Caco-2 (cell line): ENCODE measurements at regions not wholly inside any gene's neighbourhood (a gene's known extent, or its start where the extent isn't known, plus 50 kb on each side); places are given as distances from the start of the nearest gene placed in this dataset.

Source experiments
- BruUV-seq: library from RNA; stranded (reverse); fragments of 400-500 nt; replicated peaks from 2 replicates; lab custom pipeline; 2021; lab: Mats Ljungman, UMichigan
- CTCF ChIA-PET: fragments of 300-600 bp; sonication (Branson Sonifier 250); formaldehyde crosslinking; loops from one replicate; lab custom pipeline; 2022; ENCODE audit warnings: antibody characterized with exemption; lab: Charles Lee
- POLR2A ChIA-PET: fragments of 300-600 bp; sonication (Branson Sonifier 250); formaldehyde crosslinking; loops from one replicate; lab custom pipeline; 2022; ENCODE audit warnings: antibody characterized with exemption; lab: Charles Lee
- DNase-seq, 2 experiments: peaks; one replicate each; pipeline versions ENCODE4 v3.0.0 to v3.0.0-alpha.2; 2020 to 2022
- H3K27me3 ChIP-seq: replicated peaks from 2 replicates; pipeline ENCODE4 v1.6.0; 2011; ENCODE audit warnings: low read length; ENCODE audit not compliant: control insufficient read depth, insufficient read depth
- H3K36me3 ChIP-seq: 2 replicates; pipeline ENCODE4 v1.5.1; 2011; ENCODE audit warnings: low read length; ENCODE audit not compliant: control insufficient read depth, insufficient read depth
- H3K4me1 ChIP-seq: fragments of 250-450 bp; sonication (Bioruptor Pico); 2 replicates; pipeline ENCODE4 v1.5.1; 2020; ENCODE audit warnings: mild to moderate bottlenecking
- H3K4me3 ChIP-seq: 2 replicates; pipeline ENCODE4 v1.5.1; 2011; ENCODE audit warnings: low read depth, mild to moderate bottlenecking, control low read depth, low read length
- H3K9me3 ChIP-seq: fragments of 250-450 bp; sonication (Bioruptor Pico); 2 replicates; pipeline ENCODE4 v1.5.1; 2020; ENCODE audit warnings: mild to moderate bottlenecking, moderate library complexity
- H3K27ac Mint-ChIP-seq: one replicate; pipeline ENCODE4 v1.8.0; 2022; ENCODE audit warnings: mixed read lengths; ENCODE audit not compliant: unreplicated experiment
- H3K27me3 Mint-ChIP-seq: one replicate; pipeline ENCODE4 v1.8.0; 2022; ENCODE audit warnings: mixed read lengths; ENCODE audit not compliant: insufficient read depth, unreplicated experiment
- H3K36me3 Mint-ChIP-seq: one replicate; pipeline ENCODE4 v1.8.0; 2022; ENCODE audit warnings: mild to moderate bottlenecking, mixed read lengths; ENCODE audit not compliant: insufficient read depth, unreplicated experiment
- H3K4me1 Mint-ChIP-seq: one replicate; pipeline ENCODE4 v1.8.0; 2022; ENCODE audit warnings: low read depth, mixed read lengths; ENCODE audit not compliant: unreplicated experiment
- H3K4me3 Mint-ChIP-seq: one replicate; pipeline ENCODE4 v1.8.0; 2022; ENCODE audit warnings: mild to moderate bottlenecking, moderate library complexity, mixed read lengths; ENCODE audit not compliant: unreplicated experiment
- H3K9me3 Mint-ChIP-seq: one replicate; pipeline ENCODE4 v1.8.0; 2022; ENCODE audit warnings: mixed read lengths; ENCODE audit not compliant: unreplicated experiment
- intact Hi-C: fragments of 100-400 bp; cut with micrococcal nuclease; formaldehyde crosslinking; loops from one replicate; pipeline ENCODE4 v1.10.0; 2022; ENCODE audit not compliant: unreplicated experiment
- TF ChIP-seq, protein P1 (sequence below), 2 experiments: fragments of 200-600 bp in 1 of 2; IDR thresholded peaks; 1 replicate in 1 of 2; 2 replicates in 1 of 2; pipeline versions ENCODE4 v1.5.1 to v1.8.0; 2011 to 2022; ENCODE audit warnings: antibody characterized with exemption in 1 of 2, control low read depth in 1 of 2, inconsistent platforms in 1 of 2, low read depth in 1 of 2, low read length in 1 of 2, mild to moderate bottlenecking in 1 of 2, moderate library complexity in 1 of 2; ENCODE audit not compliant: insufficient read depth in 1 of 2, severe bottlenecking in 1 of 2, unreplicated experiment in 1 of 2

DNA sequence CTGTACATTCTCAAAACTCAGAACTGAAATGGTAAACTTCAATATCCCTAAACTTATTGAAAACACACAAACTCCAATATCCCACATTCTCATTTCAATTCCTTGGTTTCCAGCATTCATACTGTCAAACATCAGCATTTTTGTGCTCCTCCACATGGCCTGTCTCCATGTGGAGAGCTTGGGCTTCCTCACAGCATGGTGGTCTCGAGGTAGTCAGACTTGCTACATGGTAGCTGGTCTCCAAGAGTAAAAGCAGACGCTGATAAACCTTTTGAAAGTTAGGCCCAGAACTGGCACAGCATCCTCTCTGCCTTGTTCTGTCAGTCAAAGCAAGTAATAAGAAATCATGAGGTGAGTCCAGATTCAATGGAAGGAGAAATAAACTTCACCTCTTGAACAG is 70.5 kb downstream of the VCPKMT start:
- Histone ChIP-seq H3K36me3 (no peaks in the 10 kb centered on the region), H3K4me3 (no peak overlapping the region), H3K27me3 (no peaks in the 10 kb centered on the region), H3K4me1 (peaks cover 52% of the 10 kb centered on the region), H3K9me3 (no peaks in the 10 kb centered on the region)
- Mint-ChIP-seq H3K4me1 (peaks cover 31% of the 10 kb centered on the region), H3K9me3 (no peaks in the 10 kb centered on the region), H3K4me3 (no peak overlapping the region), H3K27me3 (no peaks in the 10 kb centered on the region), H3K27ac (peak overlapping the region; percentile 36), H3K36me3 (peaks cover 4% of the 10 kb centered on the region)
- ChIA-PET POLR2A (no interaction called here), CTCF (no interaction called here)
- DNase-seq, result no peak
- intact Hi-C loops, result loop anchor here (2.0 kb wide), 1 partner anchor 47 kb away; no protein-coding TSS in a partner anchor
- no TSS peak for BruUV-seq
- TF ChIP-seq, protein P1, sequence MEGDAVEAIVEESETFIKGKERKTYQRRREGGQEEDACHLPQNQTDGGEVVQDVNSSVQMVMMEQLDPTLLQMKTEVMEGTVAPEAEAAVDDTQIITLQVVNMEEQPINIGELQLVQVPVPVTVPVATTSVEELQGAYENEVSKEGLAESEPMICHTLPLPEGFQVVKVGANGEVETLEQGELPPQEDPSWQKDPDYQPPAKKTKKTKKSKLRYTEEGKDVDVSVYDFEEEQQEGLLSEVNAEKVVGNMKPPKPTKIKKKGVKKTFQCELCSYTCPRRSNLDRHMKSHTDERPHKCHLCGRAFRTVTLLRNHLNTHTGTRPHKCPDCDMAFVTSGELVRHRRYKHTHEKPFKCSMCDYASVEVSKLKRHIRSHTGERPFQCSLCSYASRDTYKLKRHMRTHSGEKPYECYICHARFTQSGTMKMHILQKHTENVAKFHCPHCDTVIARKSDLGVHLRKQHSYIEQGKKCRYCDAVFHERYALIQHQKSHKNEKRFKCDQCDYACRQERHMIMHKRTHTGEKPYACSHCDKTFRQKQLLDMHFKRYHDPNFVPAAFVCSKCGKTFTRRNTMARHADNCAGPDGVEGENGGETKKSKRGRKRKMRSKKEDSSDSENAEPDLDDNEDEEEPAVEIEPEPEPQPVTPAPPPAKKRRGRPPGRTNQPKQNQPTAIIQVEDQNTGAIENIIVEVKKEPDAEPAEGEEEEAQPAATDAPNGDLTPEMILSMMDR (IDR thresholded peaks at IDR 0.05; ENCODE audit: insufficient read depth in 1 of 2, low read depth in 1 of 2, low read length in 1 of 2, severe bottlenecking in 1 of 2, unreplicated experiment in 1 of 2), result no peak

- Histone ChIP-seq H3K36me3 (no peaks in the 10 kb centered on the region), H3K4me3 (no peak overlapping the region), H3K9me3 (no peaks in the 10 kb centered on the region), H3K27me3 (no peaks in the 10 kb centered on the region), H3K4me1 (peaks cover 46% of the 10 kb centered on the region)
- TF ChIP-seq, protein P1 (IDR thresholded peaks at IDR 0.05; ENCODE audit: insufficient read depth in 1 of 2, low read depth in 1 of 2, low read length in 1 of 2, severe bottlenecking in 1 of 2, unreplicated experiment in 1 of 2), result no peak
- Mint-ChIP-seq H3K9me3 (no peaks in the 10 kb centered on the region), H3K36me3 (peaks cover 4% of the 10 kb centered on the region), H3K27ac (peak overlapping the region; percentile 87), H3K27me3 (no peaks in the 10 kb centered on the region), H3K4me1 (peaks cover 31% of the 10 kb centered on the region), H3K4me3 (peak overlapping the region; percentile 34)
- BruUV-seq, result no TSS peak
- ChIA-PET POLR2A (no interaction called here), CTCF (interaction anchor here (0.6 to 1.5 kb wide), 4 partner anchors 11 to 195 kb away, joined by 3 to 7 read pairs (median 4); partner anchors contain the start of gene NEMF)
- peak; percentile 74 to 77 for DNase-seq
- intact Hi-C loops, result loop anchor here (1.0 to 2.0 kb wide), 2 partner anchors 14 to 48 kb away; no protein-coding TSS in a partner anchor
These were observed 69.1 kb downstream of the VCPKMT start for GRCh38 chr14:50047274-50047676.

DNA sequence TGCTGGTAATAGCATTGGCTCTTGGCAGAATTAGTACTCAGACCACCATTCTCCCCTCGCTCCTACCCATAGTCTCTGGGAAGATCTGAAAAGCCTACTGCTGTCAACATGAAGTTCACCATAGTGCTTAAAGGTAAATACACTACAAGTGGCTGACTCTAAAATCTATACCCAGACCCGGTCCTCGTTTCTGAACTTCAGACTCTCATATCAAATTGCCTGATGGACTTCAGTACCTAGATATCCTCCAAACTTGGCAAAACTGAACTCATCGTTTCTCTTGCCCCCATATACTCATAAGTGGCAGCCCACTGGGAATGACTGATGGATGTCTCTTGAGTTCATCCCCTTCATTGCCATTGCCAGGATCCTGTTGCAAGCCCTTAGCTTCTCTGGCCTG is 67.3 kb downstream of the VCPKMT start:
- Mint-ChIP-seq H3K4me1 (peaks cover 31% of the 10 kb centered on the region), H3K9me3 (no peaks in the 10 kb centered on the region), H3K27me3 (no peaks in the 10 kb centered on the region), H3K36me3 (peaks cover 4% of the 10 kb centered on the region), H3K4me3 (no peak overlapping the region), H3K27ac (peak overlapping the region; percentile 42)
- Histone ChIP-seq H3K4me1 (peaks cover 42% of the 10 kb centered on the region), H3K27me3 (no peaks in the 10 kb centered on the region), H3K9me3 (no peaks in the 10 kb centered on the region), H3K36me3 (no peaks in the 10 kb centered on the region), H3K4me3 (no peak overlapping the region)
- CTCF ChIA-PET, result no interaction called here
- no TSS peak for BruUV-seq
- TF ChIP-seq, protein P1 (IDR thresholded peaks at IDR 0.05; ENCODE audit: insufficient read depth in 1 of 2, low read depth in 1 of 2, low read length in 1 of 2, severe bottlenecking in 1 of 2, unreplicated experiment in 1 of 2), result no peak
- POLR2A ChIA-PET, result no interaction called here
- no peak for DNase-seq
- intact Hi-C loops, result no loop called here
